Lower lobe of right lung (tissue), 2 donors: ENCODE measurements at regions not wholly inside any gene's neighbourhood (a gene's known extent, or its start where the extent isn't known, plus 50 kb on each side); places are given as distances from the start of the nearest gene placed in this dataset.

ENCODE experiments used
- ATAC-seq, 2 donors: fragments of 200-7000 bp; cut with Tn5 transposase; one replicate each; pipeline ENCODE4 v1.9.1; 2020 to 2022; ENCODE audit warnings: mild to moderate bottlenecking in 2 of 2, moderate library complexity in 2 of 2
- DNase-seq: peaks from one replicate; pipeline ENCODE4 v3.0.0-alpha.2; 2020
- H3K27ac ChIP-seq: fragments of 200-600 bp; one replicate; pipeline ENCODE4 v1.8.0; 2022
- H3K27me3 ChIP-seq: fragments of 200-600 bp; one replicate; pipeline ENCODE4 v1.8.0; 2022; ENCODE audit warnings: low read depth
- H3K36me3 ChIP-seq: fragments of 200-600 bp; one replicate; pipeline ENCODE4 v1.8.0; 2022; ENCODE audit warnings: mild to moderate bottlenecking
- H3K4me1 ChIP-seq: fragments of 200-600 bp; one replicate; pipeline ENCODE4 v1.8.0; 2022
- H3K4me3 ChIP-seq: fragments of 200-600 bp; one replicate; pipeline ENCODE4 v1.8.0; 2022; ENCODE audit warnings: mild to moderate bottlenecking
- H3K9me3 ChIP-seq: fragments of 200-600 bp; one replicate; pipeline ENCODE4 v1.8.0; 2022
- intact Hi-C: fragments of 100-400 bp; cut with DNase I; formaldehyde crosslinking; loops from one replicate; pipeline ENCODE4 v1.11.0; 2022
- TF ChIP-seq, protein P1 (sequence below): fragments of 200-600 bp; IDR thresholded peaks from one replicate; pipeline ENCODE4 v1.8.0; 2022; ENCODE audit warnings: antibody characterized with exemption, mild to moderate bottlenecking
- donor health status: DM: no; HTN: yes; CAD: no; lungs with severe emphysema.

DNA sequence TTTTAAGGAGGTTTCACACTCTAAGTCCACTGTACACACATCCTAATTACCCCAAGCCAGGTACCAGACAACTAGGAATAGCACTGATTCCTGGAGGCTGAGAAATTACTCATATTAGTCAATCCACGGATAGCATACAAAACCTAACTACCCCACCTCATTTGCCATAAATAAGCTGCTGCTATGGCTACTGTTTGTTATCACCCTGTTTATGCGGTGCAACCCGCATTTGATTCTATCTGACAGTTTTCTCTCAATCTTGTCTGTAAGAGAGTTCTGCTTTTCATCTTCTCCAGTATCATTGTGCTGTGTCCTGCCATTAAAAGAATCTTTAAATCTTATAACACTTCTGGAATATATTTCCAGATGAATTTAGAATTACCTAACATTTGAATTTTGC lies 1496.5 kb downstream of the PLA2G4A start:
- TF ChIP-seq, protein P1, sequence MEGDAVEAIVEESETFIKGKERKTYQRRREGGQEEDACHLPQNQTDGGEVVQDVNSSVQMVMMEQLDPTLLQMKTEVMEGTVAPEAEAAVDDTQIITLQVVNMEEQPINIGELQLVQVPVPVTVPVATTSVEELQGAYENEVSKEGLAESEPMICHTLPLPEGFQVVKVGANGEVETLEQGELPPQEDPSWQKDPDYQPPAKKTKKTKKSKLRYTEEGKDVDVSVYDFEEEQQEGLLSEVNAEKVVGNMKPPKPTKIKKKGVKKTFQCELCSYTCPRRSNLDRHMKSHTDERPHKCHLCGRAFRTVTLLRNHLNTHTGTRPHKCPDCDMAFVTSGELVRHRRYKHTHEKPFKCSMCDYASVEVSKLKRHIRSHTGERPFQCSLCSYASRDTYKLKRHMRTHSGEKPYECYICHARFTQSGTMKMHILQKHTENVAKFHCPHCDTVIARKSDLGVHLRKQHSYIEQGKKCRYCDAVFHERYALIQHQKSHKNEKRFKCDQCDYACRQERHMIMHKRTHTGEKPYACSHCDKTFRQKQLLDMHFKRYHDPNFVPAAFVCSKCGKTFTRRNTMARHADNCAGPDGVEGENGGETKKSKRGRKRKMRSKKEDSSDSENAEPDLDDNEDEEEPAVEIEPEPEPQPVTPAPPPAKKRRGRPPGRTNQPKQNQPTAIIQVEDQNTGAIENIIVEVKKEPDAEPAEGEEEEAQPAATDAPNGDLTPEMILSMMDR = no peak
- intact Hi-C loops = no loop called here
- Histone ChIP-seq H3K4me3 (no peak overlapping the region), H3K4me1 (no peaks in the 10 kb centered on the region), H3K9me3 (no peaks in the 10 kb centered on the region), H3K27me3 (no peaks in the 10 kb centered on the region), H3K36me3 (no peaks in the 10 kb centered on the region), H3K27ac (no peak overlapping the region)
- DNase-seq = no peak
- no peak for ATAC-seq

DNA sequence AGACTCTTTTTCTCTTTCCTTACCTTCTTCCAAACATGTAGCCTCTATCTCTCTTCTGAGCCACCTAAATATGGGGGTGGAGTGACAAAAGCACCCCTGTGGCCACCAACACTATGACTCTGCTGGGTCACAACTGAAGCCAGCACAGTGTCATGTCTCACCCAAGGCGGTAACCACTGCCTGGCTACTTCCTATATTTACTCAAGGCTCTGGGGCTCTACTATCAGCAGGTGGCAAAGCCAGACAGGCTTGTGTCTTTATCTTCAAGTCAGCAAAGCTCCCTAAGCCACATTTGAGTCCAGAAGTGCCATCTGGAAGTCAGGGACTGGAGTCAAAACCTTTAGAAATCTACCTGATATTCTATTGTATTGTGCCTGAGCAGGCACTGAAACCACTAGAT lies 1515.2 kb downstream of the PLA2G4A start:
- no peaks in the 10 kb centered on the region for H3K4me1 ChIP-seq
- TF ChIP-seq, protein P1 = no peak
- H3K27ac ChIP-seq = no peak overlapping the region
- intact Hi-C loops = no loop called here
- no peaks in the 10 kb centered on the region for H3K9me3 ChIP-seq
- no peak for ATAC-seq
- DNase-seq = no peak
- H3K36me3 ChIP-seq = no peaks in the 10 kb centered on the region
- no peak overlapping the region for H3K4me3 ChIP-seq
- no peaks in the 10 kb centered on the region for H3K27me3 ChIP-seq

GRCh38 chr1:188350104-188350503 lies 1521.4 kb downstream of the PLA2G4A start:
- no peak for ATAC-seq

GRCh38 chr1:188355082-188355481 lies 1526.3 kb downstream of the PLA2G4A start:
- Histone ChIP-seq H3K4me1 (no peaks in the 10 kb centered on the region), H3K36me3 (no peaks in the 10 kb centered on the region), H3K27ac (no peak overlapping the region), H3K9me3 (no peaks in the 10 kb centered on the region), H3K4me3 (no peak overlapping the region), H3K27me3 (no peaks in the 10 kb centered on the region)
- TF ChIP-seq, protein P1 = no peak
- DNase-seq (no peak), ATAC-seq (peak in 1 of 2 donors; percentile 32)
- intact Hi-C loops = no loop called here

More at GRCh38 chr1:188350104-188350503, 1521.4 kb downstream of the PLA2G4A start:
- Histone ChIP-seq H3K27me3 (no peaks in the 10 kb centered on the region), H3K9me3 (no peaks in the 10 kb centered on the region), H3K27ac (no peak overlapping the region), H3K4me3 (no peak overlapping the region), H3K36me3 (no peaks in the 10 kb centered on the region), H3K4me1 (no peaks in the 10 kb centered on the region)
- TF ChIP-seq, protein P1 = no peak
- intact Hi-C loops = no loop called here
- DNase-seq = no peak

DNA sequence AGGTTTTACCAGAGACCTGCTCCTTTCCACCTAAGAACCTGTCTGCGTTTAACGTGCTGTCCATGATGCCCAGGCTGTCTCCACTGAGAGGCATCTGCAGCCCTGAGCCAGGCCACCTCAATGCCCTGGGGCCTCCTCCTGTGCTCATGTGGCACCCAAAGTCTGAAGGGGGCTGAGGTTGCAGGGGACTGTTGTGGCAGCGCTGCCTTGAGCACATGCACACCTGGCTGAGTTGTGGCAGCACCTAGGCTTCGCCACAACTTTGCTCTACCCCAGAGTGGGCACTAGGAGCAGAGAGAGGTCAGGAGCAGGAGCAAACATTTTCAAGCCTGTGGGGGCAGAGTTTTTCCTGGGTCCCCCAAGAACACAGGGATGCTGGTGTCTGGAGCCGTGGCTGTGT lies 1527.1 kb downstream of the PLA2G4A start:
- Histone ChIP-seq H3K27ac (no peak overlapping the region), H3K4me3 (no peak overlapping the region), H3K9me3 (no peaks in the 10 kb centered on the region), H3K27me3 (no peaks in the 10 kb centered on the region), H3K36me3 (no peaks in the 10 kb centered on the region), H3K4me1 (no peaks in the 10 kb centered on the region)
- DNase-seq (no peak), ATAC-seq (peak in 1 of 2 donors; percentile 27)
- TF ChIP-seq, protein P1 = no peak
- intact Hi-C loops = no loop called here

DNA sequence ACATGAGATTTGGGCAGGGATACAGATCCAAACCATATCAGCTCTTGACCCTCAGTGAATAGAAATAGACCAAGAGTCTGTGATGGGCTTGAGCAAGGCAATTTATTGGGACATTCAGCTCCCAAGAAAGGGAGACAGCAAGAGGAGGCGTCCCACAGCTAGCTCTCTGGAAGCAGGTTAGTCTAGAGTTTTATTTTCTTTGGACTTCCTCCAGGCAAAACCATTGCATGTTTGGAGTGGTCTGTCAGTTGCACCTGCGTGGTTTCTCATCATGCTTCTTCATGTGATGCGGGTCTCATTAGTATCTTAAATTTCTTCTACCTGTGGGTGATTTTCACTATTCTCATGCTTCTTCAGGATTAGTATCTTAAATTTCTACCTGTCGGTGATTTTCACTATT lies 1530.6 kb downstream of the PLA2G4A start:
- DNase-seq = no peak
- Histone ChIP-seq H3K4me1 (no peaks in the 10 kb centered on the region), H3K4me3 (no peak overlapping the region), H3K9me3 (no peaks in the 10 kb centered on the region), H3K27me3 (no peaks in the 10 kb centered on the region), H3K36me3 (no peaks in the 10 kb centered on the region), H3K27ac (no peak overlapping the region)
- no peak for ATAC-seq
- intact Hi-C loops = no loop called here
- TF ChIP-seq, protein P1 = no peak
